BJ (cell line): ENCODE measurements at regions not wholly inside any gene's neighbourhood (a gene's known extent, or its start where the extent isn't known, plus 50 kb on each side); places are given as distances from the start of the nearest gene placed in this dataset.
A peak's percentile ranks its signal among the peaks of the same experiment; 100 is the strongest.
"Not testable (repeated sequence)": the region's sequence is repeated elsewhere in the genome, so short reads cannot be mapped to it uniquely, and the experiment has no call there.

ENCODE experiments used
- CTCF ChIA-PET: fragments of 350-600 bp; formaldehyde crosslinking; extraction: SDS; loops from one replicate; lab custom pipeline; 2021; ENCODE audit warnings: antibody characterized with exemption, inconsistent platforms; lab: Yijun Ruan, JAX
- POLR2A ChIA-PET: fragments of 300-600 bp; sonication (Branson Sonifier 250); formaldehyde crosslinking; extraction: SDS; loops from one replicate; lab custom pipeline; 2021; ENCODE audit warnings: antibody characterized with exemption; lab: Charles Lee
- DNase-seq: peaks from one replicate; pipeline ENCODE4 v3.0.0-alpha.2; 2011; ENCODE audit warnings: low read depth
- H3K27me3 ChIP-seq: 2 replicates; pipeline ENCODE4 v1.6.0; 2011; ENCODE audit warnings: low read length; ENCODE audit not compliant: control insufficient read depth, insufficient read depth
- H3K36me3 ChIP-seq: 2 replicates; pipeline ENCODE4 v1.5.1; 2011; ENCODE audit warnings: low read length; ENCODE audit not compliant: control insufficient read depth, insufficient read depth
- H3K4me3 ChIP-seq: 2 replicates; pipeline ENCODE4 v1.5.1; 2011; ENCODE audit warnings: low read depth, mild to moderate bottlenecking, control low read depth, low read length
- TF ChIP-seq, protein P1 (sequence below): IDR thresholded peaks from 2 replicates; pipeline ENCODE4 v1.5.1; 2011; ENCODE audit warnings: low read depth, mild to moderate bottlenecking, control low read depth, inconsistent platforms, low read length, moderate library complexity; ENCODE audit not compliant: insufficient read depth

DNA sequence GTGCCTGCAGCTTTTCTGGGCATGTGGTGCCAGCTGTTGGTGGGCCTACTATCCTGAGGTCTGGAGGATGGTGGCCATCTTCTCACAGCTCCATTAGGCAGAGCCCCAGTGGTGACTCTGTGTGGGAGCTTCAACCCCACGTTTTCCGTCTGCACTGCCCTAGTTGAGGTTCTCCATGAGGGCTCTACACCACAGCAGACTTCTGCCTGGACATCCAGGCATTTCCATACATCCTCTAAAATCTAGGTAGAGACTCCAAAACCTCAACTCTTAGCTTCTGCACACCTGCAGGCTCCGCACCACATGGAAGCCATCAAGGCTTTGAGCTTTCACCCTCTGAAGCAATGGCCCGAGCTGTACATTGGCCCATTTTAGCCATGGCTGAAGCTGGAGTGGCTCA, 153.3 kb upstream of the PGRMC2 start:
- H3K27me3 ChIP-seq = no peaks in the 10 kb centered on the region
- ChIA-PET POLR2A (no interaction called here), CTCF (interaction anchor here (0.6 to 1.6 kb wide), 3 partner anchors 13 to 419 kb away, joined by 3 read pairs; no protein-coding TSS in a partner anchor)

DNA sequence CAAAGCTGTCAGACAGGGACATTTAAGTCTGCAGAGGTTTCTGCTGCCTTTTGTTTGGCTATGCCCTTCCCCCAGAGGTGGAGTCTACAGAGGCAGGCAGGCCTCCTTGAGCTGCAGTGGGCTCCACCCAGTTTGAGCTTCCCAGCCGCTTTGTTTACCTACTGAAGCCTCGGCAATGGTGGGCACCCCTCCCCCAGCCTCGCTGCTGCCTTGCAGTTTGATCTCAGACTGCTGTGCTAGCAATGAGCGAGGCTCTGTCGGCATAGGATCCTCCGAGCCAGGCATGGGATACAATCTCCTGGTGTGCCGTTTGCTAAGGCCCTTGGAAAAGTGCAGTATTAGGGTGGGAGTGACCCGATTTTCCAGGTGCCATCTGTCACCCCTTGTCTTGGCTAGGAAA, 149.4 kb upstream of the PGRMC2 start:
- POLR2A ChIA-PET, CTCF ChIA-PET, DNase-seq: not testable (repeated sequence)

More for the DNA sequence above, 153.3 kb upstream of the PGRMC2 start:
- Histone ChIP-seq H3K36me3 (no peaks in the 10 kb centered on the region), H3K4me3 (no peak overlapping the region)
- no peak for DNase-seq
- TF ChIP-seq, protein P1, sequence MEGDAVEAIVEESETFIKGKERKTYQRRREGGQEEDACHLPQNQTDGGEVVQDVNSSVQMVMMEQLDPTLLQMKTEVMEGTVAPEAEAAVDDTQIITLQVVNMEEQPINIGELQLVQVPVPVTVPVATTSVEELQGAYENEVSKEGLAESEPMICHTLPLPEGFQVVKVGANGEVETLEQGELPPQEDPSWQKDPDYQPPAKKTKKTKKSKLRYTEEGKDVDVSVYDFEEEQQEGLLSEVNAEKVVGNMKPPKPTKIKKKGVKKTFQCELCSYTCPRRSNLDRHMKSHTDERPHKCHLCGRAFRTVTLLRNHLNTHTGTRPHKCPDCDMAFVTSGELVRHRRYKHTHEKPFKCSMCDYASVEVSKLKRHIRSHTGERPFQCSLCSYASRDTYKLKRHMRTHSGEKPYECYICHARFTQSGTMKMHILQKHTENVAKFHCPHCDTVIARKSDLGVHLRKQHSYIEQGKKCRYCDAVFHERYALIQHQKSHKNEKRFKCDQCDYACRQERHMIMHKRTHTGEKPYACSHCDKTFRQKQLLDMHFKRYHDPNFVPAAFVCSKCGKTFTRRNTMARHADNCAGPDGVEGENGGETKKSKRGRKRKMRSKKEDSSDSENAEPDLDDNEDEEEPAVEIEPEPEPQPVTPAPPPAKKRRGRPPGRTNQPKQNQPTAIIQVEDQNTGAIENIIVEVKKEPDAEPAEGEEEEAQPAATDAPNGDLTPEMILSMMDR = no peak

DNA sequence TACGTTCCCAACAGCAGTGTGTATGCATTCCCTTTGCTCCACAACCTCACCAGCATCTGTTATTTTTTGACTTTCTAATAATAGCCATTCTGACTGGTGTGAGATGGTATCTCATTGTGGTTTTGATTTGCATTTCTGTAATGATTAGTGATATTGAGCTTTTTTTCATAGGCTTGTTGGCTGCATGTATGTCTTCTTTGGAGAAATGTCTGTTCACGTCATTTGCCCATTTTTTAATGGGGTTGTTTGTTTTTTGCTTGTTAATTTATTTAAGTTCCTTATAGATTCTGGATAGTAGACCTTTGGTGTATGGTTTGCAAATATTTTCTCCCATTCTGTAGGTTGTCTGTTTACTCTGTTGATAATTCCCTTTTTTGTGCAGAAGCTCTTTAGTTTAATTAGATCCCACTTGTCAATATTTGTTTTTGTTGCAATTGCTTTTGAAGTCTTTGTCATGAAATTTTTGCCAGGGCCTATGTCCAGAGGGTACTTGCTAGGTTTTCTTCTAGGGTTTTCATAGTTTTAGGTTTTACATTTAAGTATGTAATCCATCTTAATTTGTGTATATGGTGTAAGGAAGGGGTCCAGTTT, 141.5 kb upstream of the PGRMC2 start:
- H3K4me3 ChIP-seq, POLR2A ChIA-PET, H3K27me3 ChIP-seq, H3K36me3 ChIP-seq, DNase-seq: not testable (repeated sequence)
- CTCF ChIA-PET = interaction anchor here (0.6 to 1.4 kb wide), 2 partner anchors 35 to 450 kb away, joined by 3 to 4 read pairs; no protein-coding TSS in a partner anchor

More for the DNA sequence above, 149.4 kb upstream of the PGRMC2 start:
- not testable (repeated sequence) for H3K27me3 ChIP-seq, H3K4me3 ChIP-seq, H3K36me3 ChIP-seq

DNA sequence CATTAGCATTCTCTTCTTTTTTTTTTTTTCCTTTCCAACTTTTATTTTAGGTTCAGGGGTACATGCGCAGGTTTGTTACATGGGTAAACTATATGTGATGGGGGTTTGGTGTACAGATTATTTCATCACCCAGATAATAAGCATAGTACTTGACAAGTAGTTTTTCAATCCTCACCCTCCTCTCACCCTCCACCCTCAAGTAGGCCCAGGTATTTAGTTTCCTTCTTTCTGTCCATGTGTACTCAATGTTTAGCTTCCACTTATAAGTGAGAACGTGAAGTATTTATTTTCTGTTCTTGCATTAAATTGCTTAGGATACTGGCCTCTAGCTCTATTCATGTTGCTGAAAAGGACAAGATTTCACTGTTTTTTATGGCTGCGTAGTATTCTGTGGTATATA, 140.8 kb upstream of the PGRMC2 start:
- H3K4me3 ChIP-seq = no peak overlapping the region
- ChIA-PET POLR2A (no interaction called here), CTCF (interaction anchor here (0.7 to 1.6 kb wide), 7 partner anchors 24 to 450 kb away, joined by 3 to 4 read pairs (median 3); no protein-coding TSS in a partner anchor)
- no peak for DNase-seq
- TF ChIP-seq, protein P1 = no peak
- H3K27me3 ChIP-seq = no peaks in the 10 kb centered on the region
- H3K36me3 ChIP-seq = no peaks in the 10 kb centered on the region

DNA sequence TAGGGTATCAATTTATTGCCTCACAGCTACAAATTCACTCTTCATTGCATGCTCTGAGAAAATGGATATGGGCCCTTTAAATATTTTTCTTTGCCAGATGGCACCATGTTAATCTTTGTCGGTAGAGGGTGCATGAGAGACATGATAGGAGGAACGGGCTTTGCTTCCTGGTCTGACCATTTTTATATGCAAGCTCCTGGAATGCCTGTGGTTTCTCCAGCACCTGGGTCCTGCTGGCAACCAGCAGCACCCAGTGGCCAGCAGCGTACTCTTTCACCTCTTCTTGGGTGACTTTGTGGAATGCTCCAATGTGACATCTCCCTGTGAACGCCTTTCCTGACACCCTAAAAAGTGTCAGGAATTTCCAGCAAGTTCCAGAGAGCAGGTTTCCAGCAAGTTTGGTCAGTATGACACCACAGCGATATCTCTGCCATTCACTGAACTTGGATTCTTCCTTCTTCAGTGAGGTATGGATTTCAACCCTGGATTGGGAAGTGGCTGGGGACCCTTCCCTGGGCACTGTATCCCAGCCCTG, 140.3 kb upstream of the PGRMC2 start:
- peak; percentile 28 for DNase-seq
- Histone ChIP-seq H3K36me3 (no peaks in the 10 kb centered on the region), H3K4me3 (no peak overlapping the region), H3K27me3 (no peaks in the 10 kb centered on the region)
- TF ChIP-seq, protein P1 = peak; percentile 57
- POLR2A ChIA-PET = no interaction called here
- CTCF ChIA-PET = interaction anchor here (0.5 to 1.6 kb wide), 12 partner anchors 25 to 451 kb away, joined by 3 to 4 read pairs (median 3); no protein-coding TSS in a partner anchor
